ENCODE measurements at regions not wholly inside any gene's neighbourhood (a gene's known extent, or its start where the extent isn't known, plus 50 kb on each side); places are given as distances from the start of the nearest gene placed in this dataset.

GRCh38 chr12:105805730-105806399, 332.9 kb downstream of the NUAK1 start:
- TF ChIP-seq CTCF (IDR thresholded peaks at IDR 0.05; ENCODE audit: insufficient read depth, low read length, poor library complexity, severe bottlenecking), result no peak
- no peak for TF ChIP-seq EZH2phosphoT487 (conservative IDR thresholded peaks at IDR 0.05; ENCODE audit: low read length)
